A549 (cell line): ENCODE measurements at regions not wholly inside any gene's neighbourhood (a gene's known extent, or its start where the extent isn't known, plus 50 kb on each side); places are given as distances from the start of the nearest gene placed in this dataset.

ENCODE experiments used
- ATAC-seq, 2 experiments: fragments of 200-7000 bp in 1 of 2; fragments of >200 bp in 1 of 2; cut with Nextera tagmentation in 1 of 2; cut with Tn5 transposase in 1 of 2; 3 replicates each; pipeline versions ENCODE4 v1.8.0 to v1.9.1; 2018 to 2020; ENCODE audit warnings: mild to moderate bottlenecking in 1 of 2, moderate library complexity in 1 of 2
- CTCF ChIA-PET: fragments of 300-600 bp; sonication (Branson Sonifier 250); formaldehyde crosslinking; extraction: SDS; loops from one replicate; lab custom pipeline; 2021; ENCODE audit warnings: antibody characterized with exemption, inconsistent platforms; lab: Yijun Ruan, JAX
- POLR2A ChIA-PET: fragments of 350-600 bp; formaldehyde crosslinking; extraction: SDS; loops from one replicate; lab custom pipeline; 2021; ENCODE audit warnings: antibody characterized with exemption, inconsistent platforms; lab: Yijun Ruan, JAX
- DNase-seq, 2 experiments: peaks; one replicate each; pipeline versions ENCODE4 v3.0.0 to v3.0.0-alpha.2; 2011 to 2016; ENCODE audit warnings: low read depth in 1 of 2, low spot score in 1 of 2
- FAIRE-seq: peaks from 2 replicates; lab custom pipeline; 2011; peaks lifted over from hg19 to GRCh38; lab: Jason Lieb, UNC
- H3K27ac ChIP-seq, 2 experiments: fragments of >200 bp; sonication (Bioruptor Twin); formaldehyde crosslinking; 3 replicates each; pipeline ENCODE4 v1.5.1; 2016 to 2017
- H3K4me1 ChIP-seq: fragments of >200 bp; sonication (Bioruptor Twin); formaldehyde crosslinking; 3 replicates; pipeline ENCODE4 v1.6.1; 2016
- H3K4me2 ChIP-seq: fragments of >200 bp; sonication (Bioruptor Twin); formaldehyde crosslinking; 3 replicates; pipeline ENCODE4 v1.6.1; 2016
- H3K4me3 ChIP-seq: fragments of >200 bp; sonication (Bioruptor Twin); formaldehyde crosslinking; 3 replicates; pipeline ENCODE4 v1.5.1; 2016
- H3K9me3 ChIP-seq: fragments of >200 bp; sonication (Bioruptor Twin); formaldehyde crosslinking; 3 replicates; pipeline ENCODE4 v1.6.1; 2016
- ATOH8 ChIP-seq: fragments of 250-450 bp; sonication (Bioruptor Pico); IDR thresholded peaks from 2 replicates; pipeline ENCODE4 v1.5.0; 2020; ENCODE audit warnings: low read depth, mild to moderate bottlenecking, moderate library complexity
- BHLHE40 ChIP-seq: IDR thresholded peaks from 2 replicates; pipeline ENCODE4 v1.6.1; 2012; ENCODE audit warnings: low read depth, low read length, inconsistent platforms
- CHD2 ChIP-seq: fragments of 150-350 bp; IDR thresholded peaks from 2 replicates; pipeline ENCODE4 v1.6.1; 2014; ENCODE audit warnings: low read length; ENCODE audit not compliant: partially characterized antibody
- CHD4 ChIP-seq: fragments of 200-600 bp; sonication (generic); IDR thresholded peaks from 2 replicates; pipeline ENCODE4 v1.6.1; 2016; ENCODE audit warnings: antibody characterized with exemption, mild to moderate bottlenecking, borderline replicate concordance
- EHF ChIP-seq: fragments of 250-450 bp; sonication (Bioruptor Pico); IDR thresholded peaks from 2 replicates; pipeline ENCODE4 v1.5.0; 2020; ENCODE audit warnings: mild to moderate bottlenecking
- EP300 ChIP-seq, 2 experiments: fragments of >200 bp; sonication (Bioruptor Twin); formaldehyde crosslinking; IDR thresholded peaks; 2 replicates in 1 of 2; 3 replicates in 1 of 2; pipeline ENCODE4 v1.6.1; 2016 to 2017
- ESRRA ChIP-seq: fragments of 150-350 bp; IDR thresholded peaks from 2 replicates; pipeline ENCODE4 v1.6.1; 2014; ENCODE audit warnings: mild to moderate bottlenecking, low read length, borderline replicate concordance
- FOXS1 ChIP-seq: fragments of 250-450 bp; sonication (Bioruptor Pico); IDR thresholded peaks from 2 replicates; pipeline ENCODE4 v1.5.0; 2020; ENCODE audit warnings: mild to moderate bottlenecking, moderate library complexity
- GATA3 ChIP-seq: IDR thresholded peaks from 2 replicates; pipeline ENCODE4 v1.6.1; 2012; ENCODE audit warnings: borderline replicate concordance
- HES2 ChIP-seq: fragments of >200 bp; sonication (Bioruptor Twin); formaldehyde crosslinking; IDR thresholded peaks from 2 replicates; pipeline ENCODE4 v1.6.1; 2016
- HEYL ChIP-seq: fragments of 250-450 bp; sonication (Bioruptor Pico); IDR thresholded peaks from 2 replicates; pipeline ENCODE4 v1.8.0; 2021; ENCODE audit warnings: mild to moderate bottlenecking, moderate library complexity
- HOXB13 ChIP-seq: fragments of 250-450 bp; sonication (Bioruptor Pico); IDR thresholded peaks from 2 replicates; pipeline ENCODE4 v1.5.0; 2020; ENCODE audit warnings: low read depth, mild to moderate bottlenecking, moderate library complexity
- HOXB5 ChIP-seq: fragments of 250-450 bp; sonication (Bioruptor Pico); IDR thresholded peaks from 2 replicates; pipeline ENCODE4 v1.5.0; 2020; ENCODE audit warnings: mild to moderate bottlenecking, moderate library complexity
- JUNB ChIP-seq: fragments of >200 bp; sonication (Bioruptor Twin); formaldehyde crosslinking; IDR thresholded peaks from 2 replicates; pipeline ENCODE4 v1.6.1; 2016
- KDM5A ChIP-seq: fragments of 200-600 bp; sonication (generic); IDR thresholded peaks from 2 replicates; pipeline ENCODE4 v1.6.1; 2016; ENCODE audit warnings: antibody characterized with exemption, mild to moderate bottlenecking
- MAFK ChIP-seq: fragments of 450-650 bp; IDR thresholded peaks from 2 replicates; pipeline ENCODE4 v1.6.1; 2014; ENCODE audit not compliant: partially characterized antibody
- MAX ChIP-seq: IDR thresholded peaks from 2 replicates; pipeline ENCODE4 v1.6.1; 2012
- NR3C1 ChIP-seq: fragments of >200 bp; sonication (Bioruptor Twin); formaldehyde crosslinking; IDR thresholded peaks from 3 replicates; pipeline ENCODE4 v1.6.1; 2017
- POLR2AphosphoS2 ChIP-seq: conservative IDR thresholded peaks from 2 replicates; pipeline ENCODE4 v1.6.1; 2012; ENCODE audit warnings: low read length, improper control_type of control experiment, inconsistent platforms
- RCOR1 ChIP-seq: fragments of 150-350 bp; IDR thresholded peaks from 2 replicates; pipeline ENCODE4 v1.6.1; 2014; ENCODE audit warnings: antibody characterized with exemption, low read length, low read depth
- REST ChIP-seq: fragments of 200-600 bp; sonication (generic); IDR thresholded peaks from 2 replicates; pipeline ENCODE4 v1.6.1; 2016; ENCODE audit warnings: antibody characterized with exemption, mild to moderate bottlenecking, moderate library complexity
- RFX5 ChIP-seq: fragments of 450-650 bp; IDR thresholded peaks from 2 replicates; pipeline ENCODE4 v1.7.1; 2014; ENCODE audit warnings: antibody characterized with exemption, mild to moderate bottlenecking, moderate library complexity
- SREBF2 ChIP-seq: fragments of 450-650 bp; IDR thresholded peaks from 2 replicates; pipeline ENCODE4 v1.6.1; 2014; ENCODE audit warnings: mild to moderate bottlenecking, moderate library complexity
- TP53 ChIP-seq: fragments of 250-450 bp; sonication (Bioruptor Pico); IDR thresholded peaks from 2 replicates; pipeline ENCODE4 v1.5.0; 2021; ENCODE audit warnings: mild to moderate bottlenecking, moderate library complexity
- USF2 ChIP-seq: fragments of 450-650 bp; IDR thresholded peaks from 2 replicates; pipeline ENCODE4 v1.6.1; 2014; ENCODE audit warnings: antibody characterized with exemption
- WGBS: methylation state at CpG from one replicate; pipeline ENCODE4 v1.1.6; 2017; ENCODE audit errors: missing lambda C conversion rate; 5-methylcytosine and 5-hydroxymethylcytosine counted together

- Histone ChIP-seq H3K4me2 (no peak overlapping the region), H3K4me3 (no peak overlapping the region), H3K27ac (no peak overlapping the region), H3K4me1 (no peaks in the 10 kb centered on the region), H3K9me3 (no peaks in the 10 kb centered on the region)
- TF ChIP-seq HOXB13 (CRISPR knock-in tag) = no peak
- TF ChIP-seq JUNB = no peak
- TF ChIP-seq HEYL = no peak
- no peak for TF ChIP-seq BHLHE40
- no peak for TF ChIP-seq FOXS1 (CRISPR knock-in tag)
- no peak for TF ChIP-seq MAX
- TF ChIP-seq EHF (CRISPR knock-in tag) = no peak
- no peak for TF ChIP-seq EP300 (IDR thresholded peaks at IDR 0.05)
- TF ChIP-seq POLR2AphosphoS2 = no peak
- no peak for TF ChIP-seq HOXB5
- TF ChIP-seq CHD4 = no peak
- TF ChIP-seq HES2 = no peak
- TF ChIP-seq SREBF2 = no peak
- no peak for TF ChIP-seq GATA3
- TF ChIP-seq NR3C1 = no peak
- no peak for ATAC-seq
- ChIA-PET POLR2A (no interaction called here), CTCF (interaction anchor here (1.1 kb wide), 1 partner anchor 13 kb away, joined by 3 read pairs; no protein-coding TSS in a partner anchor)
- DNase-seq = no peak
- 15% methylated on average over 5 of the region's 5 CpGs for WGBS
- no peak for FAIRE-seq
Measured at GRCh38 chr20:59416916-59417315, 116.5 kb downstream of the EDN3 start.

- no peak for FAIRE-seq
- no peaks in the 10 kb centered on the region for H3K9me3 ChIP-seq
- DNase-seq = no peak
- no peak overlapping the region for H3K27ac ChIP-seq
- no peak overlapping the region for H3K4me2 ChIP-seq
- no peak overlapping the region for H3K4me3 ChIP-seq
- CTCF ChIA-PET = interaction anchor here (0.8 to 2.1 kb wide), 8 partner anchors 10 to 333 kb away, joined by 3 to 7 read pairs (median 4); no protein-coding TSS in a partner anchor
- POLR2A ChIA-PET = no interaction called here
- no peaks in the 10 kb centered on the region for H3K4me1 ChIP-seq
- no peak for ATAC-seq
- no peak for TF ChIP-seq REST
- TF ChIP-seq TP53 = no peak
- no peak for TF ChIP-seq HEYL
- TF ChIP-seq ATOH8 (CRISPR knock-in tag) = no peak
- no peak for TF ChIP-seq ESRRA
- no peak for TF ChIP-seq RCOR1
- TF ChIP-seq EHF (CRISPR knock-in tag) = no peak
- no peak for TF ChIP-seq USF2
- TF ChIP-seq RFX5 = no peak
- TF ChIP-seq CHD2 = no peak
- no peak for TF ChIP-seq KDM5A
- TF ChIP-seq MAFK = no peak
- WGBS = 43% methylated on average over 6 of the region's 6 CpGs
Measured at GRCh38 chr20:59421089-59421488, 120.7 kb downstream of the EDN3 start.
